SW480 (cell line): ENCODE measurements at regions not wholly inside any gene's neighbourhood (a gene's known extent, or its start where the extent isn't known, plus 50 kb on each side); places are given as distances from the start of the nearest gene placed in this dataset.
A peak's percentile ranks its signal among the peaks of the same experiment; 100 is the strongest.
"Not testable (repeated sequence)": the region's sequence is repeated elsewhere in the genome, so short reads cannot be mapped to it uniquely, and the experiment has no call there.

Experiments
- DNase-seq: peaks from one replicate; pipeline ENCODE4 v3.0.0-alpha.2; 2016; ENCODE audit warnings: low spot score

- DNase-seq = not testable (repeated sequence)
These were observed 304.4 kb downstream of the ANAPC1 start for GRCh38 chr2:111579500-111580134.

- DNase-seq = not testable (repeated sequence)
These were observed 303.4 kb downstream of the ANAPC1 start for GRCh38 chr2:111580616-111581015.

DNA sequence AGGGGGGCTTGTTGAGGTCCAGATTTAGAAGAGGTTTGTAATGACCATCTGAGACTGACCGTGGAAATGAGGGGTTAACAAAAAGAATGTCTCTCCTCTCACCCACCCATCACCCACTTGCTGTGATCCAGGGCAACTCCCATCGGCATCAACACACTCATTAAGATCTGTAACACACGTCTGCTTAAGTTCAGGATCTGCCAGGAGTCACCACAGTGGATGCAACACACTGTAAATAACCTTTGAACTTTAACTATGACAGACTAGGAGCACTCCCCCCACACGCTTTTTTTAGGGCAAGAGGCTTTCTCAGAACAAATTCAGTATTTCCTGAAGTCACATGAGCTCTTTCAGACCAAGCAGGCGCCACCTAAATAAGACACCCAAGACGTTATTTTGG is 301.9 kb downstream of the ANAPC1 start:
- not testable (repeated sequence) for DNase-seq

- DNase-seq = not testable (repeated sequence)
These were observed 300.5 kb downstream of the ANAPC1 start for GRCh38 chr2:111583480-111583879.

DNA sequence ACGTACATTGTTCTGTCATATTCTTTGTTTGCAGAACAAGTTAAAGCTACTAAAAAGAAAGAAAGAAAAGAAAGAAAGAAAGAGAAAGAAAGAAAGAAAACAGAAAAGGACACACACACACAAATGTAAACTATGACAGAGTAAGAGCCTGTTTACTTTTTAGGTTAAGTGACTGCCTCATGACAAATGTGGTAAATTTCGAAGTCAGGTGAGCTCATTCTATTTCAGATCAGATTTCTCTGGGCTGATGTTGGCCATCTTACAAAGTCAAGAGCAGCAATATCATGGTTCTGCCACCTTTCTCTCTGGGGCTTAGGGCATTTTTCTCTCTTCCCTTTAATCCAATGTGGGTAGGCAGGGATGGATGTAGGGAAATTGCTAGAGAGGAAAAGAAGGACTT is 299.5 kb downstream of the ANAPC1 start:
- DNase-seq = not testable (repeated sequence)

DNA sequence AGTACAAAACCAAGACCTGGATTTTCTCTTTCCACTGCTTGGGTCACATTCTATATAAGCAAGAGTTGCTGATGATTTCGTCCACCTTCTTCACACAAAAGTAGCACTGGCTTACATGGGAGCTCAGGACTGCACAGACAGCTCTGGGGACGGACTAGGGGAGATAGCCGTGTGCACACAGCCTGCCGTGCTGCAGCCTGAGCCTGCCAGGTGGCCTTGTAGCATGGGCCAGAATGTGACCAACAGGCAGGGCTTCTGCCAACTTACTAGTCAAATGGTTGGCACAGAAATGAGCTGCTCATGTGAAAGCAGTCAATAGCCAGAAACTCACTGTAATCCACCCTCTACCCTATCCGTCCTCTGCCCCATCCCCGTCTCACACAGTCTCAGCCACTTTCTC is 299.0 kb downstream of the ANAPC1 start:
- DNase-seq = not testable (repeated sequence)

- not testable (repeated sequence) for DNase-seq
These were observed 298.0 kb downstream of the ANAPC1 start for GRCh38 chr2:111586014-111586413.

- not testable (repeated sequence) for DNase-seq
These were observed 288.9 kb downstream of the ANAPC1 start for GRCh38 chr2:111595072-111595471.

DNA sequence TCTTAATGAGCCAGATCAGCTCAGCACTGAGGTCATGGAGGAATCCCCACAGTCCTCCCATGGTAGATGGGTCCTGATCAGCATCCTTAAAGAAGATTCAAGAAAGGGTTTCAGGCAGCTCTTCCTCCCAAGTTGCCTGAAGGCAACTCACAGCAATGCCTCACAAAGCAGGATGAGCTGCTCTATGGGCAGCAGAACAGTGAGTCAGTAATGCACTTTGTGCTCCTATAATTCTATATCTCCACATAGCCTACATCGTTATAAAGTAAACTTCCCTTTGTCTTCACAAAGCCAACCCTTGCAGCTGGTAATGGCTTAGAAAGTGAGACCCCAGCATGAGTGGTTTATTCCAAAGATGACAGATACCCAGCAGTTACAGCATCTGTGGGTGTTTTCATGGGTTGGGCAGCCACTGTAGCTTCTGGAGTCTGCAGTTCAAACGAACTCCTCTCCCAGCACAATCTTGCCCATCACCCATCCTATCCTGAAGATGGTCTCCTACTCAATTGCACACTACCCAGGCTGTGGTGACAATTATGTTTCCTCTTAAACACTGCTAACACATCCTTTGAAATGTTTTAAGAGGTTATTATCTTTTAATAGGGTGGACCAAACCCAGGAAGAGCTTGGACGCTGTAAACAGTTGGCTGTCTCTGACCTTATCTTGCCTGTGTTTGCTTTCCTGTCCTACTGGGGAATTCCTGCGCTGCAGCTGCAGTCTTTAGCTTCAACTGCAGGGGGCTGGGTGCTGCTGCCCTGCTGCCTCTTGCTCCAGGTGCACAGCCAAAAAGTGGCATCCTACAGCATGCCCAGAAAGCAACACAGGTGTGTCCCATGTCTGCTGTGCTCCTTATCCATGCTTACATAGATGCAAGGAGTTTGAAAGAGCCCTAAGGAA is 286.9 kb downstream of the ANAPC1 start:
- DNase-seq = not testable (repeated sequence)

DNA sequence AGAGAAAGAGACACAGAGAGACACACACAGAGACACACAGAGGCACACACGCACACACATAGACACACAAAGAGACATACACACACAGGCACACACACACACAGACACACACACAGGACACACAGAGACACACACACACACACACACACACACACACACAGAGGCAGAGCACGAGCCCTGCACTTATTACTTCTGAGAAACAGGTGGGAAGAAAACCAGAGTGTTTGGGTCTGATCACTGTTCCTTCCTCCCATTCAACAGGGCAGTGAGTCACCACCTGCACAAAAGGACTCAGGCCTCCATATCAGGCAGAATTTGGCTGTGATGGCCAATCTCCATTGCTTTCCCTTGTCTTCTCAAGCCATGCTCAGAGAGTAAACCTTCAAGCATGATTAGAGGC is 285.0 kb downstream of the ANAPC1 start:
- DNase-seq = not testable (repeated sequence)

DNA sequence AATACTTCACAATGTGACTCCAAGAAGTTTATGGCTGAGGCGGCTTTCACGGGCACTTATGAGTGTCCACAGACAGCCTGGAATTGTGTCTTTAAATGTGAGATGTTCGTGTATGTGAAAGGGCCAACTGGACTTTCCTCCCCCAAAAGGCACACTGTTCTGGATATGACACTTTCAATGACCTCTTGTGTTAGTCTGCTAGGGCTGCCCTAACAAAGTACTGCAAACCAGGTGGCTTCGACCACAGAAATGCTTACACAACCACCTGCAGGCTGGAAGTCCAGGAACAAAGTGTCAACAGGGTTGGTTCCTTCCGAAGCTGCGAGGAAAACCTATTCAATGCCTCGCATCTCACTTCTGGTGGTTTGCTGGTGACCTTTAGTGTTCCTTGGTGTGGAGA is 281.7 kb downstream of the ANAPC1 start:
- not testable (repeated sequence) for DNase-seq

GRCh38 chr2:111605798-111606197 is 278.2 kb downstream of the ANAPC1 start:
- DNase-seq = not testable (repeated sequence)

DNA sequence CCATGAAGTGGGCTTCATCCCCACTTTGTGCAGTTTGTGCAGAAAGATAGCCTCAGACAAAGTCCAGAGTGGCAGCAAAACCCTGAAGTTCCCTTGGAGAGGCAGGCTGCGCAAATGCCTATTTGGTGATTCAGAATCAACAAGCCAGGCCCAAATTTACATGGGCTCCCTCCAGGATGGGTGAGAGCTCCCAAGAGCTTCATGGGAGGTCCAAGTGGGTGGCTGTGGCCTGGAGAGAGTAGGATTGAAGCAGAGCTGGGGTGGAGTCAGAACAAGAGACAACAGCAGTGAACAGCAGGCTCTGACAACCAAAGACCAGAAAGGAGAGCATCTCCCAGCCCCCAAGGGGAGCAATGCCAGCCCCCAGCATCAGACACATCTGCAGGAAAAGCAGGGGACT is 277.4 kb downstream of the ANAPC1 start:
- DNase-seq = not testable (repeated sequence)

- not testable (repeated sequence) for DNase-seq
These were observed 274.7 kb downstream of the ANAPC1 start for GRCh38 chr2:111609146-111609844.

- DNase-seq = not testable (repeated sequence)
These were observed 274.0 kb downstream of the ANAPC1 start for GRCh38 chr2:111610035-111610434.

DNA sequence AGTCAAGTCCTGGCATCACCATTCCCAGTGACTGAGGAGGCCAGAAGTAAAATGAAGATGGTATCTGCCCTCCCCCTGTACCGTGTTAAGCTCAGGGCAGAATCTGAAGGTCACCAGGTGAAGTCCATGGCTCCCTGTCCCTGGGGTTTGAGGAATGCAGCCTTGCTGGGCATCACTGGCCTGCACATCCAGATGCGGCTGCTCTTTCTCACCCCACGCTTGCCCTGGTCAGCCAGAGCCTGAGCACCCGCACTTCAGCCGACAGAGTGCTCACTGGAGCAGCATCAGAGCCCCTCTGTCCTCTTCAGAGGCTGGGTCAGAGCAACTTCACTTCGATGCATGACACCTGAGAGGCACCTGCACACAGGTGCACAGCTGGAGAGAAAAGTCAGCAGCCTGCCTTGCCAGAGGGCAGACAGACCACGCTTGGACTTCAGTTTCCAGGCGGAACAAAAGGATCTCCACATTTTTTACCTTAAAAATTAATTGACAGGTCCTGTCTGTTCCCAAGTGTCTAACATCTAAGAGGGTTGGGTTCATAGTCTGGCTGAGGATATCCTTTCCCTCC is 267.3 kb downstream of the ANAPC1 start:
- no peak for DNase-seq

GRCh38 chr2:111617299-111618225 is 266.4 kb downstream of the ANAPC1 start:
- DNase-seq = peak; percentile 74

GRCh38 chr2:111618226-111618977 is 265.6 kb downstream of the ANAPC1 start:
- no peak for DNase-seq

DNA sequence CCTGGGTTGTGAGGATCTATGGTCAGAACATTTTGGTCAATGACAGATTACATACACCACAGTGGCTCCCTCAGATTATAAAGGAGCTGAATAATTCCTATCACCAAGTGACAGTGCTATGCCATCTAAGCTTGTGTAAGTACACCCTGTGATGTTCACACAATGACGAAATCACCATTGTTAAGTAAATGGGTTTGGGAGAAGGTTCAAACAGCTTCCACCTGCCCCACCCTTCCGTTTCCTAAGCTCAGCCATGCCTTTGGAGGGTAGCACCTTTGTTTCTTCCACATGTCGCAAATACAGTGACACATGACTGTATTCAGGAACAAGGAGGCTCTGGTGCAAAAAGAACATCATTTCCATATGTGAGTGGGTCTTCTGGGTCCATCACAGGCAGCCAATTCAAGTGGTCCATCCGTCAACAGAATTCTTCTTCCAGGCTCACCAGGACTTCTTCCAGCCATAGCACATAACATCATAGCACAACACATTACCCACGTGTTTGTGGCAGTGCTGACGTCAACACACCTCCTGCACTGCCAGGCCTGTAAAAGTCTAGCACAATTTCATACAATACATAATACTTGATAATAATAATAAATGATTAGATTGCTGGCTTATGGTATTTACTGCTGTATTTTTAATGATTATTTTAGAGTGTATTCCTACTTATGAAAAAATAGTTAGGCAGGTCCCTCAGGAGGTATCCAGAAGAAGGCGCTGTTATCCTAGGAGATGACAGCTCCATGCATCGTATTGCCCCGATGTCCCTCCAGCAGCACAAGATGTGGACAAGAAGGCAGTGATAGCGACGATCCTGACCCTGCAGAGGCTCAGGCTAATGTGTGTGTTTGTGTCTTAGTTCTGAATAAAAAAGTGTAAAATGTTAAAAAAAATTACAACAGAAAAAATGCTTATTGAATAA is 264.8 kb downstream of the ANAPC1 start:
- peak; percentile 60 for DNase-seq
